ENCODE measurements at regions not wholly inside any gene's neighbourhood (a gene's known extent, or its start where the extent isn't known, plus 50 kb on each side); places are given as distances from the start of the nearest gene placed in this dataset.
"Not testable (repeated sequence)": the region's sequence is repeated elsewhere in the genome, so short reads cannot be mapped to it uniquely, and the experiment has no call there.

DNA sequence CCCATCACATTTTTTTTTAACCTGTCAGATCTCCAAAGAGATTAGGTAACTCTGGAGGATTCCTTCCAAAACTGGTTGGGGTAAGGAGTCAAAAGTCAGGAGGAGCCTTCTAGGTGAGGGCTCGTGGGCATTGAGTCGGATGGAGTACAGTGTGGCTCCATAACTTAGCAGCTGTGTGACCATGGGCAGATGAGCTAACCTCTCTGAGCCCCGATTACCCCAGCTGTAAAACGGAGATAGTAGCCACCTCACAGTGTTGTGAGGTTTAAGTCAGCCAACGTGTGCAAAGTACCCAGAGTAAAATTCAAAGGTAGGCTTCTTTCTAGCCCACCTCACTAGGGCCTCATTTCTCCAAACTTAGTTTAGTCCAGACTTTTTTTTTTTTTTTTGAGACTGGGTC, 151.5 kb downstream of the CD24 start:
- DNase-seq: no peak
- Mint-ChIP-seq H3K9me3 (ENCODE audit: unreplicated experiment) (no peaks in the 10 kb centered on the region), H3K36me3 (ENCODE audit: unreplicated experiment) (no peaks in the 10 kb centered on the region), H3K27ac (ENCODE audit: unreplicated experiment) (no peak overlapping the region), H3K4me3 (ENCODE audit: unreplicated experiment) (no peak overlapping the region), H3K4me1 (ENCODE audit: low read depth, unreplicated experiment) (no peaks in the 10 kb centered on the region), H3K27me3 (ENCODE audit: unreplicated experiment) (no peaks in the 10 kb centered on the region)
- TF ChIP-seq, protein P1, sequence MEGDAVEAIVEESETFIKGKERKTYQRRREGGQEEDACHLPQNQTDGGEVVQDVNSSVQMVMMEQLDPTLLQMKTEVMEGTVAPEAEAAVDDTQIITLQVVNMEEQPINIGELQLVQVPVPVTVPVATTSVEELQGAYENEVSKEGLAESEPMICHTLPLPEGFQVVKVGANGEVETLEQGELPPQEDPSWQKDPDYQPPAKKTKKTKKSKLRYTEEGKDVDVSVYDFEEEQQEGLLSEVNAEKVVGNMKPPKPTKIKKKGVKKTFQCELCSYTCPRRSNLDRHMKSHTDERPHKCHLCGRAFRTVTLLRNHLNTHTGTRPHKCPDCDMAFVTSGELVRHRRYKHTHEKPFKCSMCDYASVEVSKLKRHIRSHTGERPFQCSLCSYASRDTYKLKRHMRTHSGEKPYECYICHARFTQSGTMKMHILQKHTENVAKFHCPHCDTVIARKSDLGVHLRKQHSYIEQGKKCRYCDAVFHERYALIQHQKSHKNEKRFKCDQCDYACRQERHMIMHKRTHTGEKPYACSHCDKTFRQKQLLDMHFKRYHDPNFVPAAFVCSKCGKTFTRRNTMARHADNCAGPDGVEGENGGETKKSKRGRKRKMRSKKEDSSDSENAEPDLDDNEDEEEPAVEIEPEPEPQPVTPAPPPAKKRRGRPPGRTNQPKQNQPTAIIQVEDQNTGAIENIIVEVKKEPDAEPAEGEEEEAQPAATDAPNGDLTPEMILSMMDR (IDR thresholded peaks at IDR 0.05; ENCODE audit: partially characterized antibody, unreplicated experiment): no peak

DNA sequence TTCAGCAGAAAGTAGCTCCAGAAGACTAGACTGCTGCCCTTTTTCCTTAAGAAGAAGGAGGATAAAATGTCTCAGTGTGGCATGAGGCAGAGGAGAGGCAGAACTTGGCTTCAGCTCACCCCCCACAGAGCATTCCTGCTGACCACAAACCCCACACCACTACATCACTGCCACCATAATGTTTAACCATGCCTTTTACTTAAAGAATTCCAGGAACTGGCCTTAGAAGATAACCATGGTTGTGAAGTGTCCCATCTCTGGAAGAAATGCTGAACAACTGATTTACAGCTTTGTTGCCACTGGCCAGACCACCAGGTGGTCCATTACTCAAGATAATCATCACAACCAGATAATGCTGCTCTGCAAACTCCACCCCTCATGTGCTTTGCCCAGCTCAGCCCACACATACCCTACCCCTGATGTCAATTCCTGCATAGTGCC, 154.1 kb downstream of the CD24 start:
- H3K4me3 Mint-ChIP-seq (ENCODE audit: unreplicated experiment): no peak overlapping the region
- no peaks in the 10 kb centered on the region for H3K4me1 Mint-ChIP-seq (ENCODE audit: low read depth, unreplicated experiment)
- H3K27ac Mint-ChIP-seq (ENCODE audit: unreplicated experiment): no peak overlapping the region
- H3K27me3 Mint-ChIP-seq (ENCODE audit: unreplicated experiment): no peaks in the 10 kb centered on the region
- TF ChIP-seq, protein P1 (IDR thresholded peaks at IDR 0.05; ENCODE audit: partially characterized antibody, unreplicated experiment): no peak
- DNase-seq: no peak
- peaks cover 5% of the 10 kb centered on the region for H3K36me3 Mint-ChIP-seq (ENCODE audit: unreplicated experiment)
- no peaks in the 10 kb centered on the region for H3K9me3 Mint-ChIP-seq (ENCODE audit: unreplicated experiment)

DNA sequence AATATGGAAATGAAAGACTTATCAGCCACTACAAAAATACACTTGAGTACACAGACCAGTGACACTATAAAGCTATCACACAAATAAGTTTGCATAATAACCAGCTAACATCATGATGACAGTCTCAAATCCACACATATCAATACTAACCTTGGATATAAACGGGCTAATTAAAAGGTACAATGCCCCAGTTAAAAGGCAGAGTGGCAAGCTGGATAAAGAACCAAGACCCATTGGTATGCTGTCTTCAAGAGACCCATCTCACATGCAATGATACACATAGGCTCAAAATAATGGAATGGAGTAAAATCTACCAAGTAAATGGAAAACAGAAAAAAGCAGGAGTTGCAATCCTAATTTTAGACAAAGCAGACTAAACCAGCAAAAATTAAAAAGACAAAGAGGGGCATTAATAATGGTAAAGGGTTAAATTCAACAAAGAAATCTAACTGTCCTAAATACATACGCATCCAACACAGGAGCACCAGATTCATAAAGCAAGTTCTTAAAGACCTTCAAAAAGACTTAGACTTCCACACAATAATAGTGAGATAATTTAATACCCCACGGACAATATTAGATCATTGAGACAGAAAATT, 163.3 kb downstream of the CD24 start:
- H3K9me3 Mint-ChIP-seq (ENCODE audit: unreplicated experiment): peaks cover 11% of the 10 kb centered on the region
- H3K36me3 Mint-ChIP-seq (ENCODE audit: unreplicated experiment): peaks cover 48% of the 10 kb centered on the region
- no peaks in the 10 kb centered on the region for H3K4me1 Mint-ChIP-seq (ENCODE audit: low read depth, unreplicated experiment)
- H3K4me3 Mint-ChIP-seq (ENCODE audit: unreplicated experiment): no peak overlapping the region
- DNase-seq: no peak
- no peaks in the 10 kb centered on the region for H3K27me3 Mint-ChIP-seq (ENCODE audit: unreplicated experiment)
- TF ChIP-seq, protein P1 (IDR thresholded peaks at IDR 0.05; ENCODE audit: partially characterized antibody, unreplicated experiment): no peak
- no peak overlapping the region for H3K27ac Mint-ChIP-seq (ENCODE audit: unreplicated experiment)

DNA sequence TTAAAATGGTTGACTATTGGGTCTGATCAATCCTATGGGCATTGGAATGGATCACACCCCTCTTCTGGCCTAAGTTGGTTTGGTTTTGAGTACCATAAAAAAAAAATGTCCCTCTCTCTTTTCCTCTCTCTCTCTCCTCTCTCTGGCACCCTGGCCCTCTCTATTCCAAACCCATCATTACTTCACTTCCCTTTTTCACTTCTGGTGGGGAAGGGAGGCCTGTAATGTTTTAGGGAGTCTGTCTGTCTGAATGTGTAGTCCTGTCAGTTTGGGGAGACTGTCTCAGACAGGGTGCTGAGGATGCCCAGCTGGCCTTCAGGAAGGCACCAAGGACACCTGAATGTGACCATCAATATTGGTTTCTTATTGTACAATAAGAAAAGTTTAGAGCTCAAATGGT, 165.8 kb downstream of the CD24 start:
- Mint-ChIP-seq H3K27me3 (ENCODE audit: unreplicated experiment) (no peaks in the 10 kb centered on the region), H3K4me3 (ENCODE audit: unreplicated experiment) (no peak overlapping the region), H3K36me3 (ENCODE audit: unreplicated experiment) (peaks cover 40% of the 10 kb centered on the region), H3K4me1 (ENCODE audit: low read depth, unreplicated experiment) (no peaks in the 10 kb centered on the region), H3K27ac (ENCODE audit: unreplicated experiment) (no peak overlapping the region), H3K9me3 (ENCODE audit: unreplicated experiment) (peaks cover 11% of the 10 kb centered on the region)
- DNase-seq: no peak
- TF ChIP-seq, protein P1 (IDR thresholded peaks at IDR 0.05; ENCODE audit: partially characterized antibody, unreplicated experiment): no peak

DNA sequence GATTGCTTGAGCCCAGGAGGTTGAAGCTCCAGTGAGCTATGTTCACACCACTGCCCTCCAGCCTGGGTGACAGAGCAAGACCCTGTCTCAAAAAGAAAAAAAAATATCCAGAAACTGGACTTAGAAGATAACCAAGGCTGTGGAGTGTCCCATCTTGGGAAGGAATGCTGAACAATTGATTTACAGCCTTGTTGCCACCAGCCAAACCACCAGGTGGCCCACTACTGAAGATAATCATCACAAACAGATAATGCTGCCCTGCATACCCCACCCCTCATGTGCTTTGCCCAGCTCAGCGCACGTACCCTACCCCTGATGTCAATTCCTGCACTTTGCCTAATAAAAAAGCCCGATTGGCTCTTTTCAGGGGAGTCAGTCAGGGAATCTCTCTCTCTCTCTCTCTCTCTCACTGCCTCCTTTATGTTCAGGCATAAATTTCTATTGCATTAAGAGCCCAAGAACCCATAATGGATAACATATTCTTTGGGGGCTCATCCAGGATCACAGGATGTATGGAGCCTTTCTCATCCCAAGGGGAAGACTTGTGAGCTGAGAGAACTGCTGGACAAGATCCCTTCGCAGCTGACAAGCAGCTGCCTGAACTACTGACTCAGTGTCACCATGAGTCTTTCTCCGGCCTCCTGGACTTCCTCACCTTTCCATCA, 166.4 kb downstream of the CD24 start:
- H3K9me3 Mint-ChIP-seq (ENCODE audit: unreplicated experiment): peaks cover 11% of the 10 kb centered on the region
- no peak overlapping the region for H3K27ac Mint-ChIP-seq (ENCODE audit: unreplicated experiment)
- no peak overlapping the region for H3K4me3 Mint-ChIP-seq (ENCODE audit: unreplicated experiment)
- H3K27me3 Mint-ChIP-seq (ENCODE audit: unreplicated experiment): no peaks in the 10 kb centered on the region
- H3K36me3 Mint-ChIP-seq (ENCODE audit: unreplicated experiment): peaks cover 40% of the 10 kb centered on the region
- no peak for DNase-seq
- TF ChIP-seq, protein P1 (IDR thresholded peaks at IDR 0.05; ENCODE audit: partially characterized antibody, unreplicated experiment): no peak
- no peaks in the 10 kb centered on the region for H3K4me1 Mint-ChIP-seq (ENCODE audit: low read depth, unreplicated experiment)

DNA sequence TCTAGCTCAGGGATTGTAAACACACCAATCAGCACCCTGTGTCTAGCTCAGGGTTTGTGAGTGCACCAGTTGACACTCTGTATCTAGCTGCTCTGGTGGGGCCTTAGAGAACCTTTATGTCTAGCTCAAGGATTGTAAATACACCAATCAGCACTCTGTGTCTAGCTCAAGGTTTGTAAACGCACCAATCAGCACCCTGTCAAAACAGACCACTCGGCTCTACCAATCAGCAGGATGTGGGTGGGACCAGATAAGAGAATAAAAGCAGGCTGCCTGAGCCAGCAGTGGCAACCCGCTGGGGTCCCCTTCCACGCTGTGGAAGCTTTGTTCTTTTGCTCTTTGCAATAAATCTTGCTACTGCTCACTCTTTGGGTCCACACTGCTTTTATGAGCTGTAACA, 168.3 kb downstream of the CD24 start:
- H3K4me1 Mint-ChIP-seq (ENCODE audit: low read depth, unreplicated experiment); H3K4me3 Mint-ChIP-seq (ENCODE audit: unreplicated experiment); H3K27ac Mint-ChIP-seq (ENCODE audit: unreplicated experiment); H3K9me3 Mint-ChIP-seq (ENCODE audit: unreplicated experiment); H3K27me3 Mint-ChIP-seq (ENCODE audit: unreplicated experiment); DNase-seq: not testable (repeated sequence)
- H3K36me3 Mint-ChIP-seq (ENCODE audit: unreplicated experiment): peaks cover 25% of the 10 kb centered on the region
